GM19468 (cell line): ENCODE measurements at regions not wholly inside any gene's neighbourhood (a gene's known extent, or its start where the extent isn't known, plus 50 kb on each side); places are given as distances from the start of the nearest gene placed in this dataset.

ENCODE experiments used
- ATAC-seq: cut with Tn5 transposase; IDR thresholded peaks from one replicate; pipeline ENCODE4 v1.9.1; 2021; ENCODE audit warnings: mild to moderate bottlenecking, moderate library complexity, moderate number of reproducible peaks; ENCODE audit not compliant: unreplicated experiment; ENCODE audit errors: extremely low read depth

DNA sequence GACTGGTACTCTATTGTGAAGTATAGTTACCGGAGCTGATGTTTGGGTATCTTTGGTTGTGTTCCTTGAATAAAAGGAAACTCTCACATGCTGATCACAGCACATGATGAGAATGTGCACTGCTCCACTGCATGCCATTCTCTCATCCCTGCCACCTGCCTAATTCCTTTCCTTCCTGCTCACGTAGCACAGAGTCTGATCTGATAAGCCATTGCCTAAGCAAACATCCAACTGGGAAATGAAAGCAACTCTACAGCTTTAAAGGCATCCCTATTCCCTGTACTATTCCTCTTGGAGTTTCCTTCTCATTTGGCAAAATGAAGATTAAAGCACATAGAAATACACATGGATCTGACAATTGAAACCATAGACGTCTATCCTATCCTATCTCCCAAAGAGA is 359.8 kb downstream of the C3orf38 start:
- no peak for ATAC-seq

DNA sequence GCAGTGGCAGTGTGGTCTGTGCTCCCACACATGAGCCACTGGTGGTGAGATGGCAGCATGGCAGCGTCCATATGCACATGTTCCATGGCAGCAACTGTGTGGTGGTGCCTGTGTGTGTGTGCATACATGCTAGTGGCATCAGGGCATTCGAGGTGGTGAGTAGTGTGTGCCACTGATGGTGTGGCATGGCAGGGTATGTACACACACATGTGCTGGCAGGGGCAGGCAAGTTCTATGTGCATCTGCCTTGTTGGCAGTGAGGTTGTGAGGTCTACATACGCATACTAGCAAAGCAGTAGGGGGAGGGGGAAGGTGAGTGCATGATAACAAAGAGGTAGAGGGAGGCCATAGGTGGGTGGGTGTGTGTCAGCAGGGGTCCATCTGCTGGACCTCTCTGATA is 378.7 kb downstream of the C3orf38 start:
- ATAC-seq, result no peak

DNA sequence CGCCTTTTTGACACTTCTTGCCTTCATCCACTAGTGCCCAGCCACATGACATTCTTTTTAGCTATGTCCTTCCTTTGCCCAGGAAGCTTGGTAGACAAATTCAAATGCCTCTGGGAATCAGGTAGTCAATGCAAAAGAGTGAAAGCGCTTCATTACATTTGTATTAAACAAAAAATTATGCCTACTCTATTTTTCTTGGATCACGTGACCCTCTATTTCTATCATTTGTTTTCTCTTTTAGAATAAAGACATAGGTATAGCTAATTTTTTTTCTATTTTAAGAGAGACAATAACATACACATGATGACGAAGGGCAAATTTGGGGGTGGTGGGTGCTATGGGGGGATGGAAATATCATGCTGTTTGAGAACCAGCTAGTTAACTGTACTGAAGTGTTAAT is 384.8 kb downstream of the C3orf38 start:
- no peak for ATAC-seq

DNA sequence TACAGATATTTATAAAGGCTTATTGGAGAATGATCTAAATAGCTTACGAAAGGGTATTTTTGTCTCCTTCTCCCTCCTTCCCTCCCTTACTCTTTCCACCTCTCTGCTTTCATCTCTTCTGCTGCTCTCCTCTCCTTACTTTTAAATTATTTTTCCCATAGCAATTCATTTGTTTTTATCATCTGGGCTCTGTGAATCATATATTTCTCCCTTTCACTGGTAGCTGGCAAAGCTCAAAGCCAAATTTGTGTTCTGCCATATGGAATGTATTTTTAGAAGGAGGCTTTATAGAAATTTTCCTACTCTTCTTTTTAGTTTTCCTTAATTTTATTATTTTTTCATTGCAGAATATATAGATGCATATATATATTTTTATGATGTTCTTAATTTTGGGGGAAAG is 385.8 kb downstream of the C3orf38 start:
- no peak for ATAC-seq

DNA sequence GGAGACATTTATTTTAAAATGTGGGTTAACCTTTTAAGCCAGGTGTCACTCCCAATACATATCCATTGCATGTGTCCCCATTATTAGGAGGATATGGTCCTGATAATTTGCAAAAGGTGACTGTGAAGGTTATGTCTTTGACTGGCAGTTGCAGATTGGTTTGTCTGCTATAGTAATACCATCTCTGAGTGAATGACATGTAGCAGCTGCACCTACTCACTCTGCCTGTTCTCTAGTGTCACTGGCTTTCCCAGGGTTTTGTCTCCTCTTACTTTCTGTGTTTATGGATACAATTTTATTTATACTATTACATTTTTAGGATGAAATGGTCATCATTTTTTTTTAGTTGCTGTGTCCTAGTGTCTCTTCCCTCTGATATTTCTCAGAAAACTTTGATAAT is 393.2 kb downstream of the C3orf38 start:
- ATAC-seq, result no peak

DNA sequence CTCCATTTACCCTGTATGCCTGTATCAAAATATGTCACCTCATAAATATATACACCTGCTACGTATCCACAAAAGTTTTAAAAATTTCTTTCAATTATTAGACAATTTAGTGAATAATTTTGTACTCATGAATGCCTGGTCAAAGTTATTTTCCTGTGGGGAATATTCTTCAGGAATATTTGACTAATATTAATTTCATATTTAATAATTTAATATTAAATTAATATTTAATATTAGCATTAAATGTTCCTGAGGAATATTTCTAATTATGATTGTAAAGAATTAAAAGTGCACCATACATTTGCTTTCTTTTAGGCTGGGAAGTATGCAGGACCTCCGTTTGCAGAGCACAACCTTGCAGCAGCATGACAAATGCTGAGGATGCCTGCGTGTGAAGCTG is 422.7 kb downstream of the C3orf38 start:
- ATAC-seq, result no peak

DNA sequence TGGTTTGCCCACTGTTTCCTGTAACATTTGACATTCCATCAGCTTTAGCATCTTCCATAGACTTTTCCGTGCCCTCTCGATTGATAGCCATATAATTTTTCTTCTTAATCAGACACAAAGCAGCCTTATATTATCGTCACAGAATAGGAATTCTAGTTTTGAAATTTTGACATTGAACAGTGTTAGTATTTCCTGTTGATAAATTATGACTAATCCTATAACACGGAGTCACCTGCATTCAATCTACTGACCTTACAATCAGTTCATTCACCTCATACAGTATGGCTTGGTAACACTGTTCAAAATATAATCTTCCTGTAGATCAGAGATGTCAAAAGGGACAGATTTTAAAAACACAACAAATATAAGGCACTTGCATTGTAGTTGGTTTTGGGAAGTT is 423.7 kb downstream of the C3orf38 start:
- ATAC-seq, result no peak

DNA sequence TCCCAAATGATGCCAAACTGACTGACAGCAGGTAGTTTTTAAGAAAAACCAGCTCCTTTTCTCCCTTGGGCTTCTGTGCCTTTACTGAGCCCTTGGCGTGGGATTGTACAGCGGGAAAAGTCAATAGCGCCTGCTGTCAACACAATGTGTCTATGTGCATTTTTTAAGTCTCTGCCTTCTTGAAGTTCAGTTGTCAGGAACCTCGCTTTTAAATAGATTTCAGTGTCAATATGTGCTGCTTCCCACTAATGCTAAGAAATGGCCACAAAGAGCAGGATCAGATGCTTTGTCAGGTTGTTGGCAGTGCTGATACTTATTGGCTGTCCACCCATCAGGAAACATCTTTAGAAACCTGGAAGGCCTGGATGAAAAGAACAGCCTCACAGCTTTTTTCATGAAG is 424.4 kb downstream of the C3orf38 start:
- no peak for ATAC-seq

DNA sequence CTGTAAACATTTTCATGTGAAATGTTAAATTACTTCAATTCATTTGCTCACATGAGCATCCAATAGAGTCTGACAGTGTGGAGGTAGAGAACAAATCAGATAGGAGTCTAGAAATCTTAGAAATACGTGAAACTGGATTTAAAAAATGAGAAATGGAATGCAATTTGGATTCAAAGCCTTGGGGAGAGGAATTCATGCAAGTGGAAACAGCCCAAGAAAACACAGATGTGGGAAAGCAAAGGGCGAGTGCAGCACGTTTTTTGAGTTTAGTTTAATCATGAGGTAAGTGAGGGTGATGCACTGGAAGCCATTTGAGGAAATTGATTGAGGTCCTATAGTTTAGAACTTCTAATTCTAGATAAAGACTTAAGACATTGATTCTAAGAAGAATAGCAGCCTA is 434.7 kb downstream of the C3orf38 start:
- no peak for ATAC-seq

DNA sequence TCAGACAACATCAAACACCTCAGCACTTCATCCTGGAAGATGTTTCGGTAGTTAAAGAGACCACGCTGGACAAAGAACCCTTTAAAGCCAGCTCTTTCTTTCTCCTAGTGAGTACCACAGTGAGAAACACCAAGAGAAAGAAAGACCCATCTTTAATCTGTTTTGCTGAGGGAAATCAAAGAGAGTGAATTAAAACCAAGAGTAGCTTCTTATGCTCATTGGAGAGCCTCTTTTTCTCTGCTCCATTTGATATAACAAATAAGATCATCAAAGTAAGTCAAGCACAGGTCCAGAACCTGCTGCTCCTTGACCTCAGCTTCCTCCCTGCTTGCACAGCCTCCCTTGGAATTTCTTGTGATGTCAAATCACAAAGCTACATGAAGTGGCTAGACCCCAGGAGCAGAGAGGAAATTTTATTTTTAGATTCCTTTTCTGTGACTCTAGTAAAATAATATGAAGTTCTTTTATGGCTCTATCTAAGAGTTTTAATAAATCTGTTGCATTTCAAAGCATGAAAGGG is 436.4 kb downstream of the C3orf38 start:
- ATAC-seq, result no peak

DNA sequence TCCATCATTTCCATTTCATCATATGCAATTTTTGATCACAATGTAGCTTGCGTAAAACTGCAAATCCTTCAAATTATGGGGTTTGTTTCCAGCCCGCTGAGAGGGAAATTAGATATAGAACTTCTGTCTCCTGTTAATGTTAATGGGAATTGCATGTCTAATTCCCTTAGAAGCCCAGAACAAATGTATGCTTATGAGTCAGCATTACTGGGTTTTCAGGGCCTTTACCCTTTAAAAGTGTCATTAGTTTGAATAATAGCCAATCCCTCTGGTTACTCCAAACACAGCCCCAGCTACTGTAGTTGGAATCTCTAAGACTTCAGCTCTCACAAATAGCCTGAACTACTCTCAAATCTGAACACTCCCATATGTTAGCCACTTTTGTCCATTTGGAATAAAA is 439.4 kb downstream of the C3orf38 start:
- no peak for ATAC-seq

DNA sequence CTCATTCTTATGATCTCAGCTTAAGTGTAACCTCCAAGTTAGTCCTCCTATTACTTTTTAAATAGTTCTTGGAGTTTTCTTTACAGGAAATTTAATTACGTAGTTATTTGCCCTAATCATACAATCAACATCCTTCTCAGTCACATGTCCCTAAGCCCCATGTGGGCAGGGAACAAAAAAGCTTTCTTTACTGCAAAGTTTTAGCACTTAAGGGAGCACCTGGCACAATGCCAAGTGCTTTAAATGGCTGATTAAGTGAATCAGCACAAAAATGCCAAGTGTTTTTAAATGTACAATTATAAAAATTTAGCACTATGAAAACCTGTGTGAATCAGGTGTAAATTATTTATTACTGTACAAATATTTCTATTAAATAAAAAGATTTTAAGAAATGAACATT is 445.3 kb downstream of the C3orf38 start:
- no peak for ATAC-seq

DNA sequence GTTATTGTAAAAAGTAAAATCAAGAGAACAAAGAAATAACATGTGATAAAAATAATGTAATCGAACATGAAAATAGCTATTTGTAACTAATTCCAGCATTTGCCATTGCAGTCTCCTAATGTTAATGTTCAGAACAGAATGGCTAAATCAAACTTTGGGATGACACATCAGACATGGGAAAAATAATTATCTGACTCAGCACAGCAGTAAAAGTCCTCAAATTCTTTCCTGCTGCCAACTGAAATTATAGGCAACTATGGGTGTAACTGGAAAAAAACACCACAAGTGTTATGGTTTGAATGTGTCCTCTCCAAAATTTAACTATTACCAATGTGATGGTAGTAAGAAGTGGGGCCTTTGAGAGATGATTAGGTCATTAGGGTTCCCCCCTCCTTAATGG is 446.7 kb downstream of the C3orf38 start:
- ATAC-seq, result no peak

DNA sequence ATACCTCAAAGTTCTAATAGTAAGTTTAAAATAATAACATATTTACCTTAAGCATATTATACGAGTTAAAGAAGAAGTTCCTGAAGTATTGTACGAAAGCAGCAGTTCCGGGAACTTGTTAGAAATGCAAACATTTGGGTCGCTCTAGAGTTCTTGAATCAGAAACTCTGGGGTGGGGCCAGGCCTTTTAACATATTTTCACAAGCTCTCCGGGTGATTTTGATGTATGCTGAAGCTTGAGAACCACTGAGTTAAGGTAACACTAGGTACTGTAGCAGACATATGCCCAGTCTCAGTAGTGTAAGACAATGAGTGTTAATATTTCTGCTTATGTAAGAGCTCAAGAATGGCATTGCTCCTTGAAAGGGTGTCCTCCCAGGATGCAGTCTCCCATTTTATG is 461.1 kb downstream of the C3orf38 start:
- ATAC-seq, result no peak

DNA sequence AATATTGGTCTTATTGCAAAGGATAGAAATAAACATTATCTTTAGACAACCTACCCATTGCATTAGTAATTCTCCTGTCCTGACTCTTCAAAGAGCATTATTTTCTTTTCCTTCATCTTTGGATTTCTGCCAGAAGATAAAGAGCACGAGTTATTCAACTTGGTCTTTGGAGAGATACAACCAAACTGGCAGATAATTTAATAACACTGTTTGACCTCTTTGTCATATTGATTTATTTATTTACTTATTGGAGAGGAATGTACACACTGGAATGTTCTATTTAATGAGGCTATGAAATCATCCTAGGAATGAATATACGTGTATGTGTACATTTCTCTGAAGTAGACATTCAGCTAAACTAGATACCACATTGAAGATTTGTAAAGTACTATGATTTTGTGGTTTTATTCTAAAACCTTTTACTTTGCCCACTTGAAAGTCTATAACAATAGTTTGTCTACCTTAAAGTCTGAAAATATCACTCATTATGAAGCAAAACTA is 462.1 kb downstream of the C3orf38 start:
- ATAC-seq, result no peak

DNA sequence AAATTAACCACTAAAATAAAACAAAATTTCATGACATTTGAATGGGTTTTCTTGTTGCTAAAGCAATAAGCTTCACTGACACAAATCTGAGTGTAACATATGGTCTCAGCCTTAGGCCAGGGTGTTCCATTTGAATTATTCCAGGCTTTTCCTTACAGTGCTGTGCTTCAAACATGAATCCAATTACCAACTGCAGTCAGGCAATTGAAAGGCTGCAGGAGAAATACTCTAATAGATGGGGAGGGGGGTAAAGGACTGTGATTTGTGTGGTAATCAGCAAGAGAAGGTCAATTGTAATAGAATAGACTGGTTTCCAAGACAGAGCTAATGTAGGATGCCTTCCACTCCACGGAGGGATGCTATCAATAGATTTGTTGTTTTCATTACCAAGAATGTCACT is 466.7 kb downstream of the C3orf38 start:
- ATAC-seq, result no peak

DNA sequence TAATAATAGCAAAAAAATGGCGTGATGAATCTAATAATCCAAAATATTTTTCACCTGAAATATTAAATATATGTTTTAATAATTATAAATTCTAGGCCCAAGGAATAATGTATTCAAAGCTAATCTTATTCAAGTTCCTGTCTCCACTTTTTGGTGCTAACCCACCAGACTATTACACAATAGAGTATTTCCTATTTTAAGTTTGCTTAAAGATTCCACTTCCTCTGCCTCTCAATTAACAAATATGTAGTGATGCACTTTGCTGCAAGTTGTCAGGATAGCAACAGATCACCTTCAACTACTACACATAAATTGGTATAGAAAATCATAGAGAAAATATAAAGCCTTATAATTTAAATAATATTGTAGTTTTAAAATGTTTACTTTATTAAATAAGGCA is 467.5 kb downstream of the C3orf38 start:
- no peak for ATAC-seq

DNA sequence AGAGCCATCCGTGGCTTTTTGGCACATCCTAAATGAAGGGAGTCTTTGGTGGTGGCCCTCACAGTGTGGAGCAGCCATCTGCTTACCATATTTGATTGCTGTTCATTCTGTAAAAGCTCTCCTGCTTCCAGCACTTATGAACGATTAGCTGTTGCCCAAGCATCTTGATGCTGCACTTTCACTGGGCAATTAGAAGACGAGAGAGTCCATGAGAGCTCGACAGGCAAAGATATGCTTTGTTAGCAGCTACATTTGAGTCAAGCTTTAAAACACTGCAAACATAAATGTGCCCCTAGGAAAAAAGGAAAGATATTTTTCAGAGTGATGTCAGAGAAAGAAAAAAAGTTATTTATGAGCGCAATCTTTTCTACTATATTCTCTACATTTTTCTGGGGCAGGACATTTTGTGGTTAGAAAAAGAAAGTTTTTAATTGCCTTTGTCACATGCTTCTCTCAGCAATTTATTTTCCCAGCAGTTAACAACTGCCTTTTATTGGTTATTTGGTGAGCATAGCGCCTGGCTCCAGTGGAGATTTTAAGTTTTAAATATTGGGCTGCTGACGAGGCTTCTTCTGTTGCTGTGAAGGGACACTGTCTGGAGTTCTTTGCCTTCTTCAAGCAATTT is 468.4 kb downstream of the C3orf38 start:
- ATAC-seq, result no peak

DNA sequence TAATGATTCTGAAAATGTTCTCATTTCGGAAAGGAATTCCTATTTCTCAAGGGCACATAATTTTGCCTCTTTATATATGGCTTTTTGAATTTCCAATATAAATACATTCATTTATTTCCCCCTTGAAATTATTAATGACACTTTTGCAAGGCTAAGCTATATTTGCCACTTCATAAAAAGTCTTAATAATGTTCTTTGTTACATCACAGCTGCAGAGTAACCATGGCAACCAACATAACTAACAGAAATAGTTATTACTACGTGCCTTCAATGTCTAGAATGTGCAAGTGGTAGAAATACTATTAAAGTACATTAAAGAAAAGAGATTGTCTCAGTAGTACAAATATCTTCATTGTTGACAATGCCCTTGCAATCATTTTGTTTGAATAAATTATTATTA is 471.8 kb downstream of the C3orf38 start:
- ATAC-seq, result no peak

DNA sequence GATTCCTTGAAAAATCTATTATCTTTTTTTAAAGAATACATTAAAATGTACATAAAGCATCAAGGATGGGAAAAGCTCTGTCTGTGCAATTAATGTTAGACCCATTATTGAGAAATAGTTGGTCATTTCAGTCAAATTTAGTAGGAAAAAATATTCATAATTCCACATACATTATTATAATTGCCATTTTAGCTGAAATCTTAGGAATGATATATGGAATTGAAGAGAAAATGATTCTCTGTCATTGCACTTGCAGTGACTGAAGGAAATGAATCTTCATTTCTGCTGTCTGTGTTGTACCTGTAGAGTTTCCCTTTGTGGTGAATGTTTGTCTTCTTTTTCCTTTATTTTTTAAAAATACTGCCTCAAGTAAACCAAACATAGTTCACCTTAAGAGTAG is 473.9 kb downstream of the C3orf38 start:
- no peak for ATAC-seq

DNA sequence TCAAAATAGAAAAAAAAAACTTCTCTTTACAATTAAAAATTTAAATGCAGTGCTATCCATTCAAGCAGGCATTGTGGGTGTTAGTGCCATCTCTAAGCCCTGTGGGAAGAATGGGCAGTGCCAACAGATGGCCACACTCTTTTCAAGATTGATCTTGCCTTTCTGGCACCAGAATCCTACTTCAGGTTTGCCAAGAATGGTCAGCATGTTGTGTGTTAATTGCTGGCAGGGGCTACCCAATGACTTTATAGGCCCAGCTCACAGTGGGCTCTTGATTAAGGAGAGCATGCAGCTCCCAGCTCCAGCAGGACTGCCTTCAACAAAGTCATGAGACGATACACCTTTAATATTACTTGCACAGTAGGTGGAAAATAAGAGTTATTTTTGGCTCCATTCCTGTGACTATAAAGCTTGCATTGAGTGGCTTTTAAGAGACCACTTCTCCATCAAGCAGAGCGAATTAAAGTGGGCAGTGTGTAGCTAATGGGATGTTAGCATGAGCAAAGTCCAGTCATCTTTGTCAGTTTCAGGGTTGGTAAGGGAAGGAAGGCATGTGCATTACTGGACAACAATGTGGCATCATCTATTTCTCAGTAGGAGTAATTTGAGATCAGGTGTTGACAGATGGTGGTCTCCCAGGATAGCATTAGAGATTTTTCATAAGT is 476.8 kb downstream of the C3orf38 start:
- no peak for ATAC-seq

DNA sequence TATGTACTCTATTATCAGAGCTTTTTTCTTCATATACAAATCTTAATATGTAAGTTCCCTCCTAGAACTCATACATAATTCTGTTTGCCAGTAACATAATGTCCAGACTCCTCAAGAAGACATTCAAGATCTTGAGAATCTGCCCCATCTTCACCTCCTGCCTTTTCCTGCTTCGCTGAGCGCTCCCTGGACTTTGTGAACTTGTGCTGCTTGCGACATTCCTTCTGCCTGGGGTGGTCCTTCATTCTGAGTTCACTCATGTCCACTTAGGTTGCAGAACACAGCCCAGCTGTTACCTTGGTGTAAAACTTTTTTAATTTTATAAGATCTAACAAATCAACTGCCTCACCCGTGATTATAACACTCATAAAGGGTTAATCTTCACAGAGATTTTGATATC is 478.5 kb upstream of the EPHA3 start:
- no peak for ATAC-seq
